Lung (tissue), 11 donors: ENCODE measurements at regions not wholly inside any gene's neighbourhood (a gene's known extent, or its start where the extent isn't known, plus 50 kb on each side); places are given as distances from the start of the nearest gene placed in this dataset.

ENCODE experiments used
- ATAC-seq: fragments of 200-7000 bp; cut with Tn5 transposase; one replicate; pipeline ENCODE4 v1.9.1; 2020; ENCODE audit warnings: moderate number of reproducible peaks; ENCODE audit not compliant: insufficient read depth, low FRiP score
- DNase-seq, 3 donors: peaks; one replicate each; pipeline ENCODE4 v3.0.0-alpha.2; 2013 to 2017
- H3K27ac ChIP-seq, 2 donors: one replicate each; pipeline ENCODE4 v1.5.1; 2013; ENCODE audit warnings: mild to moderate bottlenecking in 2 of 2, moderate library complexity in 2 of 2, control low read depth in 1 of 2, inconsistent platforms in 1 of 2, low read depth in 1 of 2, low read length in 1 of 2
- H3K27me3 ChIP-seq, 3 donors: one replicate each; pipeline ENCODE4 v1.5.1; 2013; ENCODE audit warnings: low read length in 2 of 3; ENCODE audit not compliant: control insufficient read depth in 3 of 3, insufficient read depth in 3 of 3
- H3K36me3 ChIP-seq, 4 donors: one replicate each; pipeline ENCODE4 v1.5.1; 2013; ENCODE audit warnings: low read length in 4 of 4, mild to moderate bottlenecking in 1 of 4, moderate library complexity in 1 of 4; ENCODE audit not compliant: control insufficient read depth in 4 of 4, insufficient read depth in 4 of 4
- H3K4me1 ChIP-seq, 5 donors: one replicate each; pipeline ENCODE4 v1.5.1; 2013; ENCODE audit warnings: low read length in 5 of 5, mild to moderate bottlenecking in 2 of 5, moderate library complexity in 1 of 5; ENCODE audit not compliant: control insufficient read depth in 5 of 5, insufficient read depth in 5 of 5
- H3K4me3 ChIP-seq: one replicate; pipeline ENCODE4 v1.5.1; 2013; ENCODE audit warnings: mild to moderate bottlenecking, control low read depth, moderate library complexity
- H3K9ac ChIP-seq, 2 donors: one replicate each; pipeline ENCODE4 v1.5.1; 2013; ENCODE audit warnings: low read length in 2 of 2, control low read depth in 1 of 2; ENCODE audit not compliant: insufficient read depth in 1 of 2
- H3K9me3 ChIP-seq, 4 donors: one replicate each; pipeline ENCODE4 v1.5.1; 2013; ENCODE audit warnings: low read length in 3 of 4, mild to moderate bottlenecking in 1 of 4, moderate library complexity in 1 of 4; ENCODE audit not compliant: control insufficient read depth in 4 of 4, insufficient read depth in 3 of 4
- CTCF ChIP-seq: IDR thresholded peaks from 2 replicates; pipeline ENCODE4 v1.5.1; 2012; ENCODE audit warnings: mild to moderate bottlenecking; ENCODE audit errors: control extremely low read depth, extremely low read depth
- WGBS, 2 donors: extraction: QIAGEN DNeasy Blood & Tissue Kit; methylation state at CpG; one replicate each; pipeline ENCODE4 v1.1.7; 2013; 5-methylcytosine and 5-hydroxymethylcytosine counted together
- donor health status: control.
- donor health status: control.
- donor health status: Bipolar disorder and iron deficiency.
- donor health status: healthy.
- donor health status: DM: yes; HTN: yes; CAD: no.

GRCh38 chr7:93739424-93739823, 151.1 kb downstream of the TFPI2 start:
- H3K27me3 ChIP-seq = no peaks in the 10 kb centered on the region
- no peaks in the 10 kb centered on the region for H3K4me1 ChIP-seq
- H3K27ac ChIP-seq = no peak overlapping the region
- no peak overlapping the region for H3K4me3 ChIP-seq
- no peak for TF ChIP-seq CTCF
- H3K36me3 ChIP-seq = no peaks in the 10 kb centered on the region
- H3K9ac ChIP-seq = no peak overlapping the region
- no peak for ATAC-seq
- no peak for DNase-seq
- H3K9me3 ChIP-seq = no peaks in the 10 kb centered on the region

GRCh38 chr7:93737953-93738352, 152.6 kb downstream of the TFPI2 start:
- H3K4me1 ChIP-seq = no peaks in the 10 kb centered on the region
- no peaks in the 10 kb centered on the region for H3K36me3 ChIP-seq
- no peak for ATAC-seq
- TF ChIP-seq CTCF = no peak
- H3K9ac ChIP-seq = no peak overlapping the region
- DNase-seq = no peak
- H3K4me3 ChIP-seq = no peak overlapping the region
- WGBS, 2 donors = 54 to 61% methylated on average over 2 of the region's 2 CpGs
- H3K9me3 ChIP-seq = peaks cover 0 to 2% (median 0%) of the 10 kb centered on the region in 4 donors
- H3K27ac ChIP-seq = no peak overlapping the region
- no peaks in the 10 kb centered on the region for H3K27me3 ChIP-seq

- DNase-seq (peak in 1 of 3 donors; percentile 6), ATAC-seq (no peak)
- no peaks in the 10 kb centered on the region for H3K27me3 ChIP-seq
- no peaks in the 10 kb centered on the region for H3K36me3 ChIP-seq
- no peak for TF ChIP-seq CTCF
- H3K27ac ChIP-seq = no peak overlapping the region
- no peak overlapping the region for H3K4me3 ChIP-seq
- 62 to 84% methylated on average over 2 of the region's 2 CpGs for WGBS, 2 donors
- peaks cover 0 to 4% (median 0%) of the 10 kb centered on the region in 4 donors for H3K9me3 ChIP-seq
- no peaks in the 10 kb centered on the region for H3K4me1 ChIP-seq
- H3K9ac ChIP-seq = no peak overlapping the region
Measured at GRCh38 chr7:93736668-93737369, 153.7 kb downstream of the TFPI2 start.

GRCh38 chr7:93728292-93728691, 153.8 kb upstream of the CALCR start:
- no peaks in the 10 kb centered on the region for H3K4me1 ChIP-seq
- no peak for ATAC-seq
- no peak overlapping the region for H3K9ac ChIP-seq
- peaks cover 0 to 4% (median 0%) of the 10 kb centered on the region in 4 donors for H3K9me3 ChIP-seq
- H3K27ac ChIP-seq = no peak overlapping the region
- no peak for DNase-seq
- 74 to 88% methylated on average over 2 of the region's 2 CpGs for WGBS, 2 donors
- H3K4me3 ChIP-seq = no peak overlapping the region
- H3K27me3 ChIP-seq = no peaks in the 10 kb centered on the region
- no peak for TF ChIP-seq CTCF
- H3K36me3 ChIP-seq = no peaks in the 10 kb centered on the region
